SJCRH30 (cell line): ENCODE measurements at regions not wholly inside any gene's neighbourhood (a gene's known extent, or its start where the extent isn't known, plus 50 kb on each side); places are given as distances from the start of the nearest gene placed in this dataset.

Experiments used
- DNase-seq, 2 experiments: peaks; one replicate each; pipeline ENCODE4 v3.0.0-alpha.2; 2015 to 2020
- H3K27ac ChIP-seq: fragments of 250-450 bp; sonication (Bioruptor Pico); 2 replicates; pipeline ENCODE4 v1.5.1; 2020; ENCODE audit warnings: mild to moderate bottlenecking, moderate library complexity
- H3K27me3 ChIP-seq: fragments of 250-450 bp; sonication (Bioruptor Pico); 2 replicates; pipeline ENCODE4 v1.5.1; 2020; ENCODE audit warnings: mild to moderate bottlenecking, moderate library complexity
- H3K36me3 ChIP-seq: fragments of 250-450 bp; sonication (Bioruptor Pico); 2 replicates; pipeline ENCODE4 v1.5.1; 2020; ENCODE audit warnings: mild to moderate bottlenecking, moderate library complexity
- H3K4me1 ChIP-seq: fragments of 250-450 bp; sonication (Bioruptor Pico); 2 replicates; pipeline ENCODE4 v1.5.1; 2020; ENCODE audit warnings: mild to moderate bottlenecking, moderate library complexity
- H3K4me3 ChIP-seq: fragments of 250-450 bp; sonication (Bioruptor Pico); 2 replicates; pipeline ENCODE4 v1.5.1; 2020; ENCODE audit warnings: mild to moderate bottlenecking, moderate library complexity
- H3K9me3 ChIP-seq: fragments of 250-450 bp; sonication (Bioruptor Pico); replicated peaks from 2 replicates; pipeline ENCODE4 v1.5.1; 2020; ENCODE audit warnings: mild to moderate bottlenecking, moderate library complexity

DNA sequence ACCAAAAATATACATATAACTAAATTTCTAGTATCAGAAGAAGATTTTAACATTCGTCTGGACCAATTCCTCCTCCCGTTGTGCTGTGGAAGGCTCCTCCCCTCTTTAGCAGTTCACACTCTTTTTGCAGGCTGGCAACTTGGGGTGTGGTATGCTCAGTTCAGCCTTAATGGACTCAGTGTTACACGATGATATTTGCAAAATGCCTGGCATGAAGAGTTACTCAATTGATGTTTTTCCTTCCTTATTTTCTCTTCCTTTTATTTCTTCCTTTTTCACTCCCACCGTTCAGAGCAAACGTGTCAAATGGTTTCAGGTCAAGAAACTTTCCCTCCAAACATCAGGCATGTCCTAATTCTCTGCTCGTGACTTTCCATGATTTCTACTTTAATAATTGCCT, 248.3 kb downstream of the PHF14 start:
- no peaks in the 10 kb centered on the region for H3K36me3 ChIP-seq
- H3K27me3 ChIP-seq, result no peaks in the 10 kb centered on the region
- H3K4me3 ChIP-seq, result no peak overlapping the region
- no peak for DNase-seq
- no peaks in the 10 kb centered on the region for H3K9me3 ChIP-seq
- peaks cover 9% of the 10 kb centered on the region for H3K4me1 ChIP-seq
- no peak overlapping the region; the same call in 1 of the 2 replicates for H3K27ac ChIP-seq

DNA sequence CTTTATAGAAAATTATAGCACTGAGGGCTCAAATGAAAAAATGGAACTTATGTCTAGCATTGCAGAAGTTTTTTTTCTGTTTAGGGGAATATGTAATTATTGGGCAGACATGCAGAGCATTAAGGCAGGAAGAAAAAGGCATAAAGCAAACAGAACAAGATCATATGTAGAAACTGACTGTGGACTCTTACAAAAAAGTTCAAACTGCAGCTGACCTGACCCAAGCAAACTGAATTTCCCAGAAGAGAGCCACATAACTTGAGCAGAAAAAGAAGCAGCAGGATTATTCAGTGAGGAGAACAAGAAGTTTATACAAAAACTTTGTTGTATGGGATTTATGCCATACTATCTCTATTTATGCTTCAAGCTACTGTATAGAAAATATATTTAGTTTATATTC, 250.9 kb downstream of the PHF14 start:
- no peak for DNase-seq
- Histone ChIP-seq H3K4me3 (no peak overlapping the region), H3K9me3 (no peaks in the 10 kb centered on the region; the same call in 1 of the 2 replicates), H3K4me1 (peaks cover 9% of the 10 kb centered on the region), H3K27me3 (no peaks in the 10 kb centered on the region), H3K27ac (no peak overlapping the region), H3K36me3 (no peaks in the 10 kb centered on the region)

DNA sequence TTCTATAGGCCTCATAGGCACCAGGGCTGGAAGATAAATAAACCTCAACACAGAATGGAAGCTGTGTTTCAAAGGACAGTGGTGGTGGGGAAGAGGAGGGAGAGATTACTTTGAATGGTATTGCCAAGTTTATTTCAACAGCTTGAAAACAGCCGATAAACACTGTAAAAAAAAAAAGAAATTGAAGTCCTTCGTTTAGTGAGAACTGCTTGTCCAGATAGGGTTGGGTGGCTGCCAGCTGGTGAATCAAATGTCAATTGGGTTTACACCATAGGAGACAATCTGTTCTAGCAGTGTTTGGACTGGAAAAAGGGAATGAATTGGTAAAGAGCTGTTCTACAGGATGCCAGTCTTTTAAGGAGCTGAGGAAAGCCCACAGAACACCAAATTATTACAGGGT, 254.8 kb downstream of the PHF14 start:
- Histone ChIP-seq H3K4me1 (no peaks in the 10 kb centered on the region), H3K36me3 (no peaks in the 10 kb centered on the region), H3K27me3 (no peaks in the 10 kb centered on the region), H3K27ac (no peak overlapping the region), H3K9me3 (no peaks in the 10 kb centered on the region; the same call in 1 of the 2 replicates), H3K4me3 (no peak overlapping the region)
- DNase-seq, result peak in 1 of 2 experiments; percentile 42

DNA sequence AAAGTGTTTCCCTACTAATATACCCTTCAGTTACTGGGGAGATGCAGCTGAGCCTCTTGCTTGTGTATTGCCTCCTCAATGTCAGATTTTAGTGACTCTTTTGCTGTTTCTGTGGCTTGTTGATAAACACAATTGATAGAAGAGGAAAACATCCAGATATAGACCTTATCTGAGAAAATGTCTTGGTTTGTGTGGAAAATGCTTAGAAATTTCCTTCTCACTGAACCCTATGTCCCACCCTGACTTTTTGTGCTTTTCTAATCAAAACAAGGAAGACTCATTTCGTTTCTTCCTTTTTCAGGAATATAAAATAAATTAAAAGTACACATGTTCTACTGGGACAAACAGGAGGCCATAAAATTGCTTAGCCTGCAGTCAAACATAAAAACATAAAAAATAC, 257.5 kb downstream of the PHF14 start:
- Histone ChIP-seq H3K4me1 (peaks cover 12% of the 10 kb centered on the region), H3K27me3 (no peaks in the 10 kb centered on the region), H3K9me3 (no peaks in the 10 kb centered on the region; the same call in 1 of the 2 replicates), H3K27ac (no peak overlapping the region), H3K36me3 (no peaks in the 10 kb centered on the region), H3K4me3 (no peak overlapping the region)
- DNase-seq, result no peak

DNA sequence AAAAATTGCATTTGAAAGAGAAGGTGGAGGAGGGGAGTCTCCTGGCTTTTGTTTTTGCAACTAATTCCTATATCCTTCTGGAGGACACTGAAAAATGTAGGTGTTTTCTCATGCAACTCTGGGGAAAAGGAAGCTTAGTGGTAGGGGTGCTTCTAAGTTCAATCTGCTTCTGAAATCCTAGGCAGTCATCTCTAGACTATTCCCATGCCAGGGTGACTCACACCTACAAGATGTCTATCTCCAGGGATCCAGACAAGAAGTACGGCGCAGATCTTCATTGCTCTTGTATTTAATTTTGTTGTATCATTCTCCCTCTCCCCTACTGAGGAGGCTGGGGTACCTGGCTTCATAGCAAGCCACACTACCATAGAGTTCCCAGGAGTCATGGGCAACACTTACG, 258.8 kb downstream of the PHF14 start:
- Histone ChIP-seq H3K4me1 (peaks cover 12% of the 10 kb centered on the region), H3K27me3 (no peaks in the 10 kb centered on the region), H3K36me3 (no peaks in the 10 kb centered on the region), H3K4me3 (no peak overlapping the region), H3K27ac (no peak overlapping the region), H3K9me3 (no peaks in the 10 kb centered on the region; the same call in 1 of the 2 replicates)
- DNase-seq, result no peak

DNA sequence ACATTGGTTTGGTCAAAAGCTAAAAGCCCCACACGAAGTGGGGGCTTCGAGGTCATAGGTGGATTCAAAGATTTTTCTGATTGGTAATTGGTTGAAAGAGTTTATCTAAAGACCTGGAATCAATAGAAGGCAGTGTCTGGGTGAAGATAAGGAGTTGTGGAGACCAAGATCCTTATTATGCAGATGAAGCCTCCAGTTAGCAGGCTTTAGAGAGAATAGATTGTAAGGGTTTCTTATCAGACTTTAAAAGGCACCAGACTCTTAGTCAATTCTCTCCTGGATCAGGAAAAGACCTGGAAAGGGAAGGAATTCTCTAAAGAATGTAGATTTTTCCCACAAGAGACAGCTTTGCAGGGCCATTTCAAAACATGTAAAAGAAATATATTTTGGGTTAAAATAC, 260.2 kb downstream of the PHF14 start:
- no peaks in the 10 kb centered on the region for H3K36me3 ChIP-seq
- H3K9me3 ChIP-seq, result no peaks in the 10 kb centered on the region
- no peaks in the 10 kb centered on the region for H3K27me3 ChIP-seq
- H3K27ac ChIP-seq, result no peak overlapping the region
- H3K4me1 ChIP-seq, result peaks cover 12% of the 10 kb centered on the region
- no peak for DNase-seq
- H3K4me3 ChIP-seq, result no peak overlapping the region

DNA sequence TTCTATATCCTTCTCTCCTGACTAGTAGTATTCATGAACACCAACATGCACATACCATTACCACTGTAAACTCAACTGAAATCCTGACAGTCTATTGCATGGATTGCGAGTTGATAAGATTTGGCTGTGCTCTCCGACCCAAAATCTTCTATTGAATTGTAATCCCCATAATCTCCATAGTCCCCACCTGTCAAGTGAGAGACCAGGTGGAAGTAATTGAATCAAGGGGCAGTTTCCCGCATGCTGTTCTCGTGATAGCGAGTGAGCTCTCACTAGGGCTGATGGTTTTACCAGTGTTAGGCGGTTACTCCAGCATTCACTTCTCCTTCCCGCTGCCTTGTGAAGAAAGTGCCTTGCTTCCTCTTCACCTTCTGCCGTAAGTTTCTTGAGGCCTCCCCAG, 261.8 kb downstream of the PHF14 start:
- no peaks in the 10 kb centered on the region for H3K27me3 ChIP-seq
- no peaks in the 10 kb centered on the region for H3K9me3 ChIP-seq
- peaks cover 12% of the 10 kb centered on the region for H3K4me1 ChIP-seq
- no peaks in the 10 kb centered on the region for H3K36me3 ChIP-seq
- no peak for DNase-seq
- H3K4me3 ChIP-seq, result no peak overlapping the region
- H3K27ac ChIP-seq, result no peak overlapping the region

DNA sequence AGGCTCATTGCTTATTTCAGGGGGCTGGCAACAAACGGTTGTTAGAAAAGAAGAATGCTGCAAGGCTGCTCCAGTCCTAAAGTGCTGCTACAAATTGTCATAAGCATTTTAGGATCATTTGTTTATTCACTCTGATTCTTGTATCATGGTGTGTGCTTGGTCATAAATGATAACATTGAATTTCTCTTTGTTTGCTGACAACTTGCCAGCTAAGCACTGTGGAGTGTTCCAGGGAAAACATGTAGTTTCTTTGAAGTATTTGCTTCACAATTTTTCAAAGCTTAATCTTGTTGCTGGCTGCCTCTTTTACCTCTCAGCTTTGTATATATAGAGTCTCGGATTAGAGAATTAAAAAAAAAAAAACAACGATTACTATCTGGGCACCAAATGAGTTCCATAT, 263.0 kb downstream of the PHF14 start:
- H3K27ac ChIP-seq, result no peak overlapping the region
- no peak for DNase-seq
- H3K36me3 ChIP-seq, result no peaks in the 10 kb centered on the region
- H3K9me3 ChIP-seq, result no peaks in the 10 kb centered on the region
- peaks cover 12% of the 10 kb centered on the region for H3K4me1 ChIP-seq
- no peak overlapping the region for H3K4me3 ChIP-seq
- no peaks in the 10 kb centered on the region for H3K27me3 ChIP-seq

DNA sequence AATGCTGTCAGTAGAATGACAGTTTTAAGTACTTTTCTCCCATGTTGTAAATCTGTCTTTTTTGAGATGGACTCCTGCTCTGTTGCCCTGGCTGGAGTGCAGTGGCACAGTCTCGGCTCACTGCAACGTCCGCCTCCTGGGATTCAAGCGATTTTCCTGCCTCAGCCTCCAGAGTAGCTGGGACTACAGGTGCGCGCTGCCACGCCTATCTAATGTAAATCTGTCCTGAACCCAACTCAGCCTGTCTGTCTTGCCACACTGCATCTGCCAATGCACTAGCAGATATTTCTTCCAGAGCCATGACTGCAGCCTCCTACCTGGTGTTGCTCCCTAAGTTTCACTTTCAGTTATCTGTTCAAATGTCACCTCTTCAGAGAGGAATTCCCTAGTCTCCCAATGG, 264.1 kb downstream of the PHF14 start:
- Histone ChIP-seq H3K9me3 (no peaks in the 10 kb centered on the region), H3K36me3 (no peaks in the 10 kb centered on the region), H3K4me1 (peaks cover 12% of the 10 kb centered on the region), H3K27me3 (no peaks in the 10 kb centered on the region), H3K27ac (no peak overlapping the region), H3K4me3 (no peak overlapping the region)
- no peak for DNase-seq

DNA sequence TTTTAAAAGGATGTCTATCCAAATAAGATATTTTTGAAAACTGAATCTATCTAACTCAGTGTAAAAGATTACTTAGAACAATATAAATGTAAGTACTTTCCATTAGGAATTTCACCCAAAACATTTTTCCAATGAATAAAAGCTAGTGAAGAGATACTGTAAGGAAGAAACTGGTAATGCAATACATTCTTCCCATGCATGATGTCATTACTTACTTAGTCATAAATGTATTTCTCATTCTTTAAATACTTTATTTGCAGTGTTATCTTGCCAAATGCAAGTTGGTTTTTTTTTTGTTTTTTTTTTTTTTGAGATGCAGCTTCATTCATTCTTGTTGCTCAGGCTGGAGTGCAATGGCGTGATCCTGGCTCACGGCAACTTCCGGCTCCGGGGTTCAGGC, 265.6 kb downstream of the PHF14 start:
- Histone ChIP-seq H3K36me3 (no peaks in the 10 kb centered on the region), H3K27ac (no peak overlapping the region), H3K9me3 (no peaks in the 10 kb centered on the region), H3K4me3 (no peak overlapping the region), H3K27me3 (no peaks in the 10 kb centered on the region), H3K4me1 (peaks cover 6% of the 10 kb centered on the region)
- no peak for DNase-seq

DNA sequence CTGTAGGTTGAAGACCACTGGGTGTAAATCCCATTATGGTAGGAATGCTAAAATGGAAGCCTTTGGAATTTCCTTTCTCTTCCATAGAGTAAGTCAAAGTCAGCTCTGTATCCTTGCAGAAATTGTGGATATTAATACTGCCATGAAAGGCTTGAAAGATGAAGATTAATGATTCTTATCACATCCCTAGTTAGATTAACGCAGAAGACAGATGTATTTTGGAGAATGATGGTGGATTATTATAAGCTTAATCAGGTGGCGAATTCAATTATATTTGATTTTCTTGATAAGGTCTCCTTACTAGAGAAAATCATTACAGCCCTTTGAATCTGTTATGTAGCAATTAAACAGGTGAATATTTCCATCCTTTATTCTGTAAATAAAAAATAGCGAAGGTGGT, 270.1 kb downstream of the PHF14 start:
- no peak overlapping the region for H3K27ac ChIP-seq
- no peak for DNase-seq
- H3K4me1 ChIP-seq, result peaks cover 3% of the 10 kb centered on the region; the same call in 1 of the 2 replicates
- H3K4me3 ChIP-seq, result no peak overlapping the region
- no peaks in the 10 kb centered on the region for H3K9me3 ChIP-seq
- no peaks in the 10 kb centered on the region for H3K36me3 ChIP-seq
- H3K27me3 ChIP-seq, result no peaks in the 10 kb centered on the region

DNA sequence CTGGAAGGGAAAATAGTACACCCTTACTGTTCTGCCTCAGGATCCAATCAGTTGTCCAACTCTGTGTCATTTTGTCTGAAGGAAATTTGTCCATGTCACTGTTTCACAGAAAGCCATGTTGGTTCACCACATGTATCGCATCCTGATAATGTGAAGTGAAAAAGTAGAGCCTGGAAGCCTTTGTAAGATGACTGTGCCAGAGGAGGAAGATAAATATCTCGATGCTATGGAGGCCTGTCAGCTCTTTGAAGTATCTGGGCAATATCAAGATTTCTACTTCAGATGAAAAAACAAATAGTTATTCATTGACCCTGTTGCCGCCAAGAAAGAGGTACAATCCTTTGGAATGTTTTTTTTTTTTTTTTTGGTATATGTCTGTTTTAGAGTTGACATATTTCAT, 270.5 kb downstream of the PHF14 start:
- Histone ChIP-seq H3K9me3 (no peaks in the 10 kb centered on the region), H3K4me1 (peaks cover 3% of the 10 kb centered on the region; the same call in 1 of the 2 replicates), H3K36me3 (no peaks in the 10 kb centered on the region), H3K27ac (no peak overlapping the region), H3K4me3 (no peak overlapping the region), H3K27me3 (no peaks in the 10 kb centered on the region)
- DNase-seq, result no peak

DNA sequence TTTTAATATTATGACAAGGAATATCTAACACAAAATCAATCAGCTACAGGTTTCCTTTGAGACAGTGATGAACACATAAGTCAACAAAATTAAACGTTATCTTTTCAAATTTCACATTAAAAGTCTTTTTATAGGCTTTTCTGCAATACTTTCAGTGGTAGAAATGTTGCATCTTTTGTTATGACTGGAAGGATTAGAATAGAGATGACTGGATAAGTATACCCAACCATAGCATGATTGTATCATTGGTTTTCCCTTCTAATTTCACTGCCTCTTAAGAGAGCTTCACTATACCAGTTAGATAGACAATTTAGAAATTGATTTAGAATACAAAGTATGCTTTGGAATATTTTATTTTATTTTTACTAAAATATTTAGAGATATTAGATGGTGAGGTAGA, 273.9 kb downstream of the PHF14 start:
- Histone ChIP-seq H3K36me3 (no peaks in the 10 kb centered on the region), H3K4me3 (no peak overlapping the region), H3K4me1 (peaks cover 25% of the 10 kb centered on the region), H3K27ac (no peak overlapping the region), H3K27me3 (no peaks in the 10 kb centered on the region), H3K9me3 (no peaks in the 10 kb centered on the region)
- DNase-seq, result no peak

DNA sequence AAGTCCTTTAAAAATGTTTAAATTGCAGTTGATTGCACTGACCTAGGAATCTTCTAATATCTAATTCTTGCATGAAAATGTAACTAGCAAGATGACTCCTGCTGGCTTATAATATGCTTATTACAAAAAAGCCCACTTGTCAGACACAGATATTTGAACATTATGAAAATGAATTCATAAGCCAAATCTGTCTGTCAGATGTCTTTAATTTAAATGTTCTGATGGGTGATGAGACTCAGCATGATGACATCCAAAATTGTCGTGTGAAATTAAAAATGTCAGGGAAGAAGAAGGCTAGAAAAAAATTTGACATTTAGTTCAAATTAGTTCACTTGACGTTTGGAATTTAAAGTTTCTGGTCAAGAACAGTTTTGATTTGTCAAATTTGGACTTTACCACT, 277.8 kb downstream of the PHF14 start:
- Histone ChIP-seq H3K27me3 (no peaks in the 10 kb centered on the region), H3K4me3 (no peak overlapping the region), H3K4me1 (peaks cover 52% of the 10 kb centered on the region), H3K9me3 (no peaks in the 10 kb centered on the region), H3K27ac (peak overlapping the region; percentile 11; the same call in 1 of the 2 replicates), H3K36me3 (no peaks in the 10 kb centered on the region)
- no peak for DNase-seq

DNA sequence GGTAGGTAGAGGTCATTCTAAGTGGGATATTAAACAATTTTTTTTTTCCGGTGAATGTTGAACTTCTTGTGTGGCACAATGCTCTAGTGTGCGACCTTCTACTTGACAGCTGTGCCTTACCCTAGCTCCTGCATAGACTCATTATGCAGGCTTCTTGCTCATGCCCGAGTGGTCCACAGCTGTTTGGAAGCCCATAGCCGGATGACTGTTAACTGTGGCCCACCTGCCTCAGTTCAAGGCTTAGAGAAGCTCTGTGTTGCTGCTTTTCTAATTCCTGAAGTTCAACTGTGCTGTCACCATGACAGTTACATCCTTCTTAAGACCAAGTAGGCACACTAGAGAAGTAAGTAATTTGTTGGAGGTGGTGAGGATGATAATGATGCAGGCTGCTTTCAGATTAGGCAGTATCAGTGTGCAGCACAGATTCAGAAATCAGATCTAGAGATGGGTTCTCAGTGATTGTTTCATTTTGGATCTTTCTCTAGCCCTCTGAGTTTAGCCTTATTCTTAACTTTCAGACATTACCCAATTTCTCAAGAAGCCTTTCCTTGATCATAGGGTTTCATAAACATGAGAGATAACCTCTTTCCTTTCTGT, 278.4 kb downstream of the PHF14 start:
- DNase-seq, result peak; percentile 81 to 87
- H3K27me3 ChIP-seq, result no peaks in the 10 kb centered on the region
- no peak overlapping the region for H3K4me3 ChIP-seq
- peak overlapping the region; percentile 34 for H3K27ac ChIP-seq
- no peaks in the 10 kb centered on the region for H3K9me3 ChIP-seq
- no peaks in the 10 kb centered on the region for H3K36me3 ChIP-seq
- peaks cover 59% of the 10 kb centered on the region for H3K4me1 ChIP-seq

DNA sequence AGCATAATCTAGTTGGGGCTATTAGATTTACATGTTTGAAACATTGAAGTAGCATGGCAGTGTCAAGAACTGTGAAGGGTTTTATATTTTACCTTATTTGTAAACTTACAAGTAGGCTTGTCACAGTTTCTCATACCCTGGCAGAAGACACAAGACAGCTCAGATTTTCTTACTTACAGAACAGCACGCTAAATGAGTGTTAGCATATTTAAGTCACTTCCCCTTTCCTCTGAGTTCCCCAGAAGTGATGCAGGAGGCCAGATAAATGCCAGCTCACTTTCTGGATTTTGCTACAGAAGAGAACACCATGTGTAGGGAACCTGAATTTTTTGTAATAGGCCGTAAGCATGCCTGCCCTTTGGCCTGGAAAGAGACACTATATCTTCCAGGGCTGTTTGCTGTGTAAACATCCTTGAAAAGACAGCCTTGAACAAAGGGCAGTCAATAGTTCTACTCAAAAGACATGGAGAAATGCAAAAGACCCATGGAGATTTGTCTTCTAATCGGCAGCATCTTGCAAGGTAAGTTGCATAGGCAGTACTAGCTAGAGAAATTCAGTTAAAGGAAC, 279.1 kb downstream of the PHF14 start:
- H3K4me3 ChIP-seq, result no peak overlapping the region
- peaks cover 63% of the 10 kb centered on the region for H3K4me1 ChIP-seq
- H3K27ac ChIP-seq, result peak overlapping the region; percentile 34
- H3K36me3 ChIP-seq, result no peaks in the 10 kb centered on the region
- H3K9me3 ChIP-seq, result no peaks in the 10 kb centered on the region
- DNase-seq, result no peak
- H3K27me3 ChIP-seq, result no peaks in the 10 kb centered on the region
